ENCODE measurements at regions not wholly inside any gene's neighbourhood (a gene's known extent, or its start where the extent isn't known, plus 50 kb on each side); places are given as distances from the start of the nearest gene placed in this dataset.
"Not testable (repeated sequence)": the region's sequence is repeated elsewhere in the genome, so short reads cannot be mapped to it uniquely, and the experiment has no call there.

DNA sequence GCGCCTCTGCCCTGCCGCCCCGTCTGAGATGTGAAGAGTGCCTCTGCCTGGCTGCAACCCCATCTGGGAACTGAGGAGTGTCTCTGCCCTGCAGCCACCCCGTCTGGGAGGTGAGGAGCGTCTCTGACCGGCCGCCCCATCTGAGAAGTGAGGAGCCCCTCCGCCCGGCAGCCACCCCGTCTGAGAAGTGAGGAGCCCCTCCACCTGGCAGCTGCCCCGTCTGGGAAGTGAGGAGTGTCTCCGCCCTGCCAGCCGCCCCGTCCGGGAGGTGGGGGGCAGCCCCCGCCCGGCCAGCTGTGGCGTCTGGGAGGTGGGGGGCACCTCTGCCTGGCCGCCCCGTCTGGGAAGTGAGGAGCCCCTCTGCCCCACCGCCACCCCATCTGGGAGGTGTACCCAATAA is 110.4 kb downstream of the PRKAB2 start:
- FAIRE-seq, result not testable (repeated sequence)

DNA sequence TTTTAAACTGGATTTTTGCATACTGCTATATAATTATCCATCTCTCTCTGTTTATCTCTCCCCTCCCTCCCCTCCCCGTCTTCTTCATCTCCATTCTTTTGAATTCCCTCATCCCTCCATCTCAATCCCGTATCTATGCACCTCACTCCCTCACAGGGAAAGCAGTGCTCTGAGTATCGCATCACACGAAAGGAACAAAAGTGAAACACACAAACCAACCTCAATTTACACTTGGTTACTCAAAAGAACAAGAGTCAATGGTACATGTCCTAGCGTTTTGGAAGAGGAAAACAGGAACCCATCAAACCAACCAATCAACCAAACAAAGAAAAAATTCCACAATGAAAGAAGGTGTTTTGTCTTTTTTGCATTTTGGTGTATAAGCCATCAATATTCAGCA is 115.1 kb downstream of the NBPF12 start:
- no peak for FAIRE-seq

DNA sequence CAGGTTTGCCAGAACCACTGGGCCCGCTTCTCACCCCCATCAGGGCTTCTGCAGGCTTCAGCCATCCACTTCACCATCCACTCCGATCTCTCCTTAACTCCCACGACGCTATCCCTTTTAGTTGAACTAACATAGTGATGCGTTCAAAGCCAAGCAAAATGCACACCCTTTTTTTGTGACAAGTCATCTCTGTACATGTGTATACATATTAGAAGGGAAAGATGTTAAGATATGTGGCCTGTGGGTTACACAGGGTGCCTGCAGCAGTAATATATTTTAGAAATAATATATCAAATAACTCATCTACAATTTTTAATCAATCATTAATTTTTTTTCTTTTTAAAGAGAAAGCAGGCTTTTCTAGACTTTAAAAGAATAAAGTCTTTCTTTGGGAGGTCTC is 114.6 kb downstream of the NBPF12 start:
- no peak for FAIRE-seq

DNA sequence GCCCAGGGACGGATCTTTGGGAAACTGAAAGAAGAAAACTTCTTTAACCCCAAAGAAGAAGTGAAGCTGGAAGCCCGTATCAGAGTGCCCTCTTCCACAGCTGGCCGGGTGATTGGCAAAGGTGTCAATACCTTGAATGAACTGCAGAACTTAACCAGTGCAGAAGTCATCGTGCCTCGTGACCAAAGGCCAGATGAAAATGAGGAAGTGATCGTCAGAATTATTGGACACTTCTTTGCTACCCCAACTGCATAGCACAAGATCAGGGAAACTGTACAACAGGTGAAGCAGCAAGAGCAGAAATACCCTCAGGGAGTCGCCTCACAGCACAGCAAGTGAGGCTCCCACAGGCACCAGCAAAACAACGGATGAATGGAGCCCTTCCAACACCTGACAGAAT is 114.0 kb downstream of the NBPF12 start:
- FAIRE-seq, result no peak

DNA sequence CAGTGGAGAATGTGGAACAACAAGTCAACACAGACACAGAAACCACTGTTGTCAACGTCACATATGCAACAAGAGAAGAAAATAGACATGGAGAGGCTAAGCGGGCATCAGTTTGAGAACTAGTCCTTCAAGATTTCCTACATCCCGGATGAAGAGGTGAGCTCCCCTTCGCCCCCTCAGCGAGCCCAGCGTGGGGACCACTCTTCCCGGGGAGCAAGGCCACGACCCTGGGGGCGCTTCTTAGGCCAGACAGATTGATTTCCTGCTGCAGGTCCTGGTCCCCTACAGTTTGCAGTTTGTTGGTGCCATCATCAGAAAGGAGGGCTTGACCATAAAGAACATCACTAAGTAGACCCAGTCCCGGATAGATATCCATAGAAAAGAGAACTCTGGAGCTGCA is 113.0 kb downstream of the NBPF12 start:
- no peak for FAIRE-seq

DNA sequence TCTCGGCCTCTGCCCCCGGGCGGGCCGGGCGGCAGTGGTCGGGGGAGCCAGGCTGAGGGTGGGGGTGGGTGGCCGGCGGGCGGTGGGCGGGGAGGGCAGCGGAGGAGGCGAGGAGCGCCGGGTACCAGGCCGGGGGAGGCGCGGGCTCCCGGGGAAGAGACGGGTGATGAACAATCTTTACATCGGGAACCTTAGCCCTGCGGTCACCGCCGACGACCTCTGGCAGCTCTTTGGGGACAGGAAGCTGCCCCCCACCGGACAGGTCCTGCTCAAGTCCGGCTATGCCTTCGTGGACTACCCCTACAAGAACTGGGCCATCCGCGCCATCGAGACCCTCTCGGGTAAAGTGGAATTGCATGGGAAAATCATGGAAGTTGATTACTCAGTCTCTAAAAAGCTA is 112.5 kb downstream of the NBPF12 start:
- no peak for FAIRE-seq

DNA sequence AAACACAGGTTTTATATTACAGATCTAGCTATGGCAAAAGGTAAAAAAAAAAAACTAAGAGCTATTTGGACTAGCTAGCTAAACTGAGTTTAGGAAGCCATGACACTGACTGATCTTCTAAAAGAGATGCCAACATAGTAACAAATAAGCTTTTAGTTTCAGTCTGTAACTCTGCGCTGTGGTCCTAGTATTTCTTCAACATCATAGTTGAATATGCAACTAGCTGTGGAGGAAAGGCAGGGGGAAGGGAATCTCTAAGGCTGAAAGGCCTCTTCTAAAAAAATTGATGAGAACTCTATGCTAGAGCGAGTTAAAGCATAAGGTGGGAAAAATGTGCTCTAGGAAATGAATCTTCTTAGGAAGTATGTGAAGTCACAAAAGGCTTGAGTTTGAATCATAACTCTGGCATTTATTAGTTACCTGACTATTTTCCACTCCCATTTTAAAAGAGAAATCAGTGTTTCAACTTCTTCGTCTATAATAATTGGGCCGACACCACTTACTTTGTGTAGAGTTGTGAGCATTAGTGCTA is 108.8 kb downstream of the NBPF12 start:
- peak; percentile 25 for FAIRE-seq

DNA sequence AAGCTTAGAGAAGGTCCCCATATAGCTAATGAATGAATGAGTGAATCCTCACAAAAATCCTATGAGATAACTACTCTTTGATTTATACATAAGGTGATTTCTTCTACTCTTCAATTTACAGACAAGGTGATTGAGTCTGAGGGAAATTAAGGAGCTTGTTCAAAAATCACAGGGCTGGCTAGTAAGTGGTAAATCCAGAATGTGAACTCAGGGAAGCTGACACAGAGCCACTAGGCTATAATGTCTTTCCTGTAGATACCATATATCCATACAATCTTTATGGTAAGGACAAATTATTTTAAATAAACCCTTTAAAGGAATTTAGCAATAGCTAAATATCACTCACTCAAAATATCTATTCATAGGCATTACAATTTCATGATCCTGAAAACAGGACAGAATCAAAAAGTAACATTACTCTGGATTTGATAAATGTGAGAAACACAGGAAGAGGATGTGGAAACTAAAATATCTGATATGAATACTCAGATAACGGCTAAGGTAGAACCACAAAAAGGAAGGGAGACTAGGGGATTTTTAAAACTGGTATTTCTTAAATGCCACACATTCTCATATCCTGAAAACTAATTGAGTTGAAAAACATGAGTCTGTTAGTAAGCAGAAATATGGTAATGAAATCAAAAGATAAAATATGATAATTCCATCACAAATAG is 108.2 kb downstream of the NBPF12 start:
- no peak for FAIRE-seq

All from G401.6 (cell line).